ENCODE measurements at regions not wholly inside any gene's neighbourhood (a gene's known extent, or its start where the extent isn't known, plus 50 kb on each side); places are given as distances from the start of the nearest gene placed in this dataset.

DNA sequence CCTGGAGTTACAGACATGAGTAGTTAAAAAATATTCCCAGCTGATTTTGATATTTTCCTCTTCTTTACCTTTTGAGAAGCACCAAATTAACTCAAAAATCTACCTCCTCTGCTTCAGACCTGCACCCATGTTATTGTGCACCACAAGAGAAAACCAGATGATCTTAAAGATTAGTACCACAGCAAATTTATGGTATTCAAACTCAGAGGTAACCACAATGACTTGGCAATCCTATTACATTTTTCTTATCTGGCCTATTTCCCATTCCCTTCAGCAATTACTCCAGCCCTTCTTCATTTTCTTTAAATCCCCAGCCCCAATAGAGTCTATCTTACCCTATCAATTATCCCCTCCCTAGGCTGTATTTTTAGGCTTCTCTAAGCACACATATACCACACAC is 535.1 kb downstream of the FAT4 start:
- intact Hi-C loops (cut with micrococcal nuclease; ENCODE audit: unreplicated experiment) (no loop called here), in situ Hi-C loops (cut with HindIII; ENCODE audit: extremely low pct_ligation_motif_present, low pct_unique_long_range_greater_than_20kb) (no loop called here)
- Histone ChIP-seq H3K4me1 (ENCODE audit: insufficient read depth, low read length) (no peaks in the 10 kb centered on the region), H3K27me3 (ENCODE audit: control insufficient read depth in 1 of 2, insufficient read depth in 2 of 2, low read length in 2 of 2) (no peaks in the 10 kb centered on the region), H3K4me2 (ENCODE audit: low read depth, low read length) (no peak overlapping the region), H3K9me3 (ENCODE audit: low read length) (no peaks in the 10 kb centered on the region), H3K79me2 (ENCODE audit: insufficient read depth, low read length) (no peaks in the 10 kb centered on the region), H3K4me3 (replicated peaks in 1 of 3; ENCODE audit: insufficient read depth in 1 of 3, low read depth in 2 of 3, low read length in 3 of 3) (no peak overlapping the region), H3K27ac (ENCODE audit: extremely low read length, insufficient read depth, low read length) (no peak overlapping the region), H4K20me1 (ENCODE audit: insufficient read depth, low read length) (no peaks in the 10 kb centered on the region), H3K9ac (ENCODE audit: insufficient read depth, low read depth, low read length) (no peak overlapping the region), H3K36me3 (replicated peaks in 1 of 2; ENCODE audit: control insufficient read depth in 1 of 2, insufficient read depth in 2 of 2, low read length in 2 of 2) (no peaks in the 10 kb centered on the region), H2AFZ (ENCODE audit: low read length) (no peak overlapping the region)
- no peak for ATAC-seq
- FAIRE-seq = no peak
- no TSS peak for BruUV-seq (replicated peaks)
- no peak for DNase-seq (ENCODE audit: low spot score)
- ChIA-PET CTCF (ENCODE audit: low intra/inter-chr PET ratio, low total read pairs) (no interaction called here), POLR2A (no interaction called here)
- TF ChIP-seq, protein P1, sequence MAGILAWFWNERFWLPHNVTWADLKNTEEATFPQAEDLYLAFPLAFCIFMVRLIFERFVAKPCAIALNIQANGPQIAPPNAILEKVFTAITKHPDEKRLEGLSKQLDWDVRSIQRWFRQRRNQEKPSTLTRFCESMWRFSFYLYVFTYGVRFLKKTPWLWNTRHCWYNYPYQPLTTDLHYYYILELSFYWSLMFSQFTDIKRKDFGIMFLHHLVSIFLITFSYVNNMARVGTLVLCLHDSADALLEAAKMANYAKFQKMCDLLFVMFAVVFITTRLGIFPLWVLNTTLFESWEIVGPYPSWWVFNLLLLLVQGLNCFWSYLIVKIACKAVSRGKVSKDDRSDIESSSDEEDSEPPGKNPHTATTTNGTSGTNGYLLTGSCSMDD (CRISPR knock-in tag; IDR thresholded peaks at IDR 0.05) = no peak
- TF ChIP-seq NCOA1 (CRISPR knock-in tag; IDR thresholded peaks at IDR 0.05) (no peak), GLI4 (CRISPR knock-in tag; IDR thresholded peaks at IDR 0.05; ENCODE audit: borderline replicate concordance) (no peak), ASH2L (IDR thresholded peaks at IDR 0.05; ENCODE audit: insufficient read length, low read depth, low read length) (no peak), ZFY (CRISPR knock-in tag; IDR thresholded peaks at IDR 0.05) (no peak), ZNF136 (CRISPR knock-in tag; IDR thresholded peaks at IDR 0.05; ENCODE audit: low read depth) (no peak), ZNF484 (CRISPR knock-in tag; IDR thresholded peaks at IDR 0.05; ENCODE audit: borderline replicate concordance, low read depth) (no peak), ZSCAN22 (CRISPR knock-in tag; IDR thresholded peaks at IDR 0.05) (no peak), FOXM1 (CRISPR knock-in tag; IDR thresholded peaks at IDR 0.05) (no peak), ZNF430 (CRISPR knock-in tag; IDR thresholded peaks at IDR 0.05) (no peak), TBX3 (IDR thresholded peaks at IDR 0.05; ENCODE audit: borderline replicate concordance) (no peak), ZNF20 (CRISPR knock-in tag; IDR thresholded peaks at IDR 0.05) (no peak), THYN1 (CRISPR knock-in tag; IDR thresholded peaks at IDR 0.05; ENCODE audit: borderline replicate concordance, low read depth) (no peak)
- TF ChIP-seq, protein P2, sequence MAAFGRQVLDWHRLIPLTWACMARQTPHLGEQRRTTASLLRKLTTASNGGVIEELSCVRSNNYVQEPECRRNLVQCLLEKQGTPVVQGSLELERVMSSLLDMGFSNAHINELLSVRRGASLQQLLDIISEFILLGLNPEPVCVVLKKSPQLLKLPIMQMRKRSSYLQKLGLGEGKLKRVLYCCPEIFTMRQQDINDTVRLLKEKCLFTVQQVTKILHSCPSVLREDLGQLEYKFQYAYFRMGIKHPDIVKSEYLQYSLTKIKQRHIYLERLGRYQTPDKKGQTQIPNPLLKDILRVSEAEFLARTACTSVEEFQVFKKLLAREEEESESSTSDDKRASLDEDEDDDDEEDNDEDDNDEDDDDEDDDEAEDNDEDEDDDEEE (CRISPR knock-in tag; IDR thresholded peaks at IDR 0.05) = no peak
- TF ChIP-seq, protein P3, sequence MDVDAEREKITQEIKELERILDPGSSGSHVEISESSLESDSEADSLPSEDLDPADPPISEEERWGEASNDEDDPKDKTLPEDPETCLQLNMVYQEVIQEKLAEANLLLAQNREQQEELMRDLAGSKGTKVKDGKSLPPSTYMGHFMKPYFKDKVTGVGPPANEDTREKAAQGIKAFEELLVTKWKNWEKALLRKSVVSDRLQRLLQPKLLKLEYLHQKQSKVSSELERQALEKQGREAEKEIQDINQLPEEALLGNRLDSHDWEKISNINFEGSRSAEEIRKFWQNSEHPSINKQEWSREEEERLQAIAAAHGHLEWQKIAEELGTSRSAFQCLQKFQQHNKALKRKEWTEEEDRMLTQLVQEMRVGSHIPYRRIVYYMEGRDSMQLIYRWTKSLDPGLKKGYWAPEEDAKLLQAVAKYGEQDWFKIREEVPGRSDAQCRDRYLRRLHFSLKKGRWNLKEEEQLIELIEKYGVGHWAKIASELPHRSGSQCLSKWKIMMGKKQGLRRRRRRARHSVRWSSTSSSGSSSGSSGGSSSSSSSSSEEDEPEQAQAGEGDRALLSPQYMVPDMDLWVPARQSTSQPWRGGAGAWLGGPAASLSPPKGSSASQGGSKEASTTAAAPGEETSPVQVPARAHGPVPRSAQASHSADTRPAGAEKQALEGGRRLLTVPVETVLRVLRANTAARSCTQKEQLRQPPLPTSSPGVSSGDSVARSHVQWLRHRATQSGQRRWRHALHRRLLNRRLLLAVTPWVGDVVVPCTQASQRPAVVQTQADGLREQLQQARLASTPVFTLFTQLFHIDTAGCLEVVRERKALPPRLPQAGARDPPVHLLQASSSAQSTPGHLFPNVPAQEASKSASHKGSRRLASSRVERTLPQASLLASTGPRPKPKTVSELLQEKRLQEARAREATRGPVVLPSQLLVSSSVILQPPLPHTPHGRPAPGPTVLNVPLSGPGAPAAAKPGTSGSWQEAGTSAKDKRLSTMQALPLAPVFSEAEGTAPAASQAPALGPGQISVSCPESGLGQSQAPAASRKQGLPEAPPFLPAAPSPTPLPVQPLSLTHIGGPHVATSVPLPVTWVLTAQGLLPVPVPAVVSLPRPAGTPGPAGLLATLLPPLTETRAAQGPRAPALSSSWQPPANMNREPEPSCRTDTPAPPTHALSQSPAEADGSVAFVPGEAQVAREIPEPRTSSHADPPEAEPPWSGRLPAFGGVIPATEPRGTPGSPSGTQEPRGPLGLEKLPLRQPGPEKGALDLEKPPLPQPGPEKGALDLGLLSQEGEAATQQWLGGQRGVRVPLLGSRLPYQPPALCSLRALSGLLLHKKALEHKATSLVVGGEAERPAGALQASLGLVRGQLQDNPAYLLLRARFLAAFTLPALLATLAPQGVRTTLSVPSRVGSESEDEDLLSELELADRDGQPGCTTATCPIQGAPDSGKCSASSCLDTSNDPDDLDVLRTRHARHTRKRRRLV (CRISPR knock-in tag; IDR thresholded peaks at IDR 0.05) = no peak
- TF ChIP-seq, protein P4, sequence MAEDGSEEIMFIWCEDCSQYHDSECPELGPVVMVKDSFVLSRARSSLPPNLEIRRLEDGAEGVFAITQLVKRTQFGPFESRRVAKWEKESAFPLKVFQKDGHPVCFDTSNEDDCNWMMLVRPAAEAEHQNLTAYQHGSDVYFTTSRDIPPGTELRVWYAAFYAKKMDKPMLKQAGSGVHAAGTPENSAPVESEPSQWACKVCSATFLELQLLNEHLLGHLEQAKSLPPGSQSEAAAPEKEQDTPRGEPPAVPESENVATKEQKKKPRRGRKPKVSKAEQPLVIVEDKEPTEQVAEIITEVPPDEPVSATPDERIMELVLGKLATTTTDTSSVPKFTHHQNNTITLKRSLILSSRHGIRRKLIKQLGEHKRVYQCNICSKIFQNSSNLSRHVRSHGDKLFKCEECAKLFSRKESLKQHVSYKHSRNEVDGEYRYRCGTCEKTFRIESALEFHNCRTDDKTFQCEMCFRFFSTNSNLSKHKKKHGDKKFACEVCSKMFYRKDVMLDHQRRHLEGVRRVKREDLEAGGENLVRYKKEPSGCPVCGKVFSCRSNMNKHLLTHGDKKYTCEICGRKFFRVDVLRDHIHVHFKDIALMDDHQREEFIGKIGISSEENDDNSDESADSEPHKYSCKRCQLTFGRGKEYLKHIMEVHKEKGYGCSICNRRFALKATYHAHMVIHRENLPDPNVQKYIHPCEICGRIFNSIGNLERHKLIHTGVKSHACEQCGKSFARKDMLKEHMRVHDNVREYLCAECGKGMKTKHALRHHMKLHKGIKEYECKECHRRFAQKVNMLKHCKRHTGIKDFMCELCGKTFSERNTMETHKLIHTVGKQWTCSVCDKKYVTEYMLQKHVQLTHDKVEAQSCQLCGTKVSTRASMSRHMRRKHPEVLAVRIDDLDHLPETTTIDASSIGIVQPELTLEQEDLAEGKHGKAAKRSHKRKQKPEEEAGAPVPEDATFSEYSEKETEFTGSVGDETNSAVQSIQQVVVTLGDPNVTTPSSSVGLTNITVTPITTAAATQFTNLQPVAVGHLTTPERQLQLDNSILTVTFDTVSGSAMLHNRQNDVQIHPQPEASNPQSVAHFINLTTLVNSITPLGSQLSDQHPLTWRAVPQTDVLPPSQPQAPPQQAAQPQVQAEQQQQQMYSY (CRISPR knock-in tag; IDR thresholded peaks at IDR 0.05) = no peak
